ENCODE measurements at regions not wholly inside any gene's neighbourhood (a gene's known extent, or its start where the extent isn't known, plus 50 kb on each side); places are given as distances from the start of the nearest gene placed in this dataset.

GRCh38 chr4:167987285-167987684 is 105.1 kb upstream of the ANXA10 start:
- TF ChIP-seq CTCF (IDR thresholded peaks at IDR 0.05 in 8 of 11, conservative IDR thresholded peaks at IDR 0.05 in 3 of 11) (no peak), POLR2A (IDR thresholded peaks at IDR 0.05) (no peak)

Measured in spleen (tissue), 7 donors.